Neural cell (in vitro differentiated cells): ENCODE measurements at regions not wholly inside any gene's neighbourhood (a gene's known extent, or its start where the extent isn't known, plus 50 kb on each side); places are given as distances from the start of the nearest gene placed in this dataset.

Source experiments
- H2AFZ ChIP-seq: fragments of 200-600, 300-800 bp; sonication (generic), shearing (Covaris generic); 2 replicates; pipeline ENCODE4 v1.6.0; 2014; ENCODE audit warnings: low read depth, mild to moderate bottlenecking, antibody characterized with exemption, low read length, moderate library complexity
- H3F3A ChIP-seq: fragments of 200-600 bp; shearing (Covaris generic); 2 replicates; pipeline ENCODE4 v1.6.1; 2016; ENCODE audit warnings: mild to moderate bottlenecking, moderate library complexity, mixed read lengths, antibody characterized with exemption, low read length; ENCODE audit not compliant: insufficient read depth, poor library complexity, severe bottlenecking
- H3K27ac ChIP-seq: fragments of 200-600, 300-800 bp; sonication (generic), shearing (Covaris generic); 2 replicates; pipeline ENCODE4 v1.5.1; 2014; ENCODE audit warnings: mild to moderate bottlenecking, low read length, moderate library complexity
- H3K27me3 ChIP-seq: fragments of 300-800, 200-600 bp; sonication (generic), shearing (Covaris generic); 2 replicates; pipeline ENCODE4 v1.6.0; 2014; ENCODE audit warnings: mild to moderate bottlenecking, low read depth, low read length, moderate library complexity; ENCODE audit not compliant: insufficient read depth
- H3K36me3 ChIP-seq: fragments of 300-800, 200-600 bp; sonication (generic), shearing (Covaris generic); 2 replicates; pipeline ENCODE4 v1.5.1; 2014; ENCODE audit warnings: mild to moderate bottlenecking, antibody characterized with exemption, low read length, moderate library complexity; ENCODE audit not compliant: insufficient read depth
- H3K4me2 ChIP-seq: fragments of 300-800, 200-600 bp; sonication (generic), shearing (Covaris generic); 2 replicates; pipeline ENCODE4 v1.6.0; 2014; ENCODE audit warnings: mild to moderate bottlenecking, low read length
- H3K4me3 ChIP-seq: fragments of 300-800, 200-600 bp; sonication (generic), shearing (Covaris generic); 2 replicates; pipeline ENCODE4 v1.5.1; 2014; ENCODE audit warnings: mild to moderate bottlenecking, low read length, moderate library complexity
- H3K79me2 ChIP-seq: fragments of 200-600 bp; shearing (Covaris generic); replicated peaks from 2 replicates; pipeline ENCODE4 v1.6.0; 2014; ENCODE audit warnings: mild to moderate bottlenecking, low read length, moderate library complexity; ENCODE audit not compliant: insufficient read depth
- H3K9ac ChIP-seq: fragments of 300-800, 200-600 bp; sonication (generic), shearing (Covaris generic); 2 replicates; pipeline ENCODE4 v1.6.1; 2016; ENCODE audit warnings: mild to moderate bottlenecking, low read length, mixed read lengths
- H3K9me2 ChIP-seq: fragments of 200-600 bp; shearing (Covaris generic); 2 replicates; pipeline ENCODE4 v1.6.1; 2016; ENCODE audit warnings: mild to moderate bottlenecking, low read length, mixed read lengths; ENCODE audit not compliant: insufficient read depth
- H3K9me3 ChIP-seq: fragments of 200-600, 300-800 bp; sonication (generic), shearing (Covaris generic); 2 replicates; pipeline ENCODE4 v1.6.1; 2016; ENCODE audit warnings: mild to moderate bottlenecking, mixed run types, low read length, moderate library complexity, mixed read lengths
- H4K20me1 ChIP-seq: fragments of 200-600 bp; shearing (Covaris generic); 2 replicates; pipeline ENCODE4 v1.6.1; 2016; ENCODE audit warnings: mild to moderate bottlenecking, mixed run types; ENCODE audit not compliant: insufficient read depth
- CTCF ChIP-seq: fragments of 450-650 bp; IDR thresholded peaks from 2 replicates; pipeline ENCODE4 v1.5.1; 2014; ENCODE audit warnings: antibody characterized with exemption, mild to moderate bottlenecking, moderate library complexity; ENCODE audit not compliant: poor library complexity, severe bottlenecking
- EP300 ChIP-seq: fragments of 450-650 bp; conservative IDR thresholded peaks from 2 replicates; pipeline ENCODE4 v1.6.1; 2014; ENCODE audit warnings: antibody characterized with exemption, mild to moderate bottlenecking, moderate library complexity; ENCODE audit not compliant: poor library complexity, severe bottlenecking
- EZH2 ChIP-seq: fragments of 200-600, 300-800 bp; shearing (Covaris generic), sonication (generic); IDR thresholded peaks from 2 replicates; pipeline ENCODE4 v1.6.1; 2014; ENCODE audit warnings: antibody characterized with exemption, low read length, borderline replicate concordance, mild to moderate bottlenecking; ENCODE audit not compliant: insufficient read depth, poor library complexity, severe bottlenecking
- MXI1 ChIP-seq: fragments of 450-650 bp; conservative IDR thresholded peaks from 2 replicates; pipeline ENCODE4 v1.6.1; 2014; ENCODE audit warnings: antibody characterized with exemption, mild to moderate bottlenecking; ENCODE audit not compliant: poor library complexity, severe bottlenecking
- POLR2AphosphoS5 ChIP-seq: IDR thresholded peaks from 2 replicates; pipeline ENCODE4 v1.6.1; 2012
- RAD21 ChIP-seq: fragments of 450-650 bp; conservative IDR thresholded peaks from 2 replicates; pipeline ENCODE4 v1.6.1; 2014; ENCODE audit warnings: antibody characterized with exemption, mild to moderate bottlenecking, moderate library complexity
- REST ChIP-seq: IDR thresholded peaks from 2 replicates; pipeline ENCODE4 v1.6.1; 2012; ENCODE audit warnings: borderline replicate concordance
- SMC3 ChIP-seq: fragments of 450-650 bp; conservative IDR thresholded peaks from 2 replicates; pipeline ENCODE4 v1.6.1; 2014; ENCODE audit warnings: antibody characterized with exemption, mild to moderate bottlenecking, moderate library complexity; ENCODE audit not compliant: poor library complexity
- TAF1 ChIP-seq: IDR thresholded peaks from 2 replicates; pipeline ENCODE4 v1.6.1; 2012; ENCODE audit warnings: low read depth

GRCh38 chr4:122532766-122533165 lies 76.2 kb upstream of the IL2 start:
- Histone ChIP-seq H2AFZ (no peak overlapping the region), H3K9me2 (no peaks in the 10 kb centered on the region), H3K9ac (no peak overlapping the region), H3K27ac (no peak overlapping the region), H3K27me3 (no peaks in the 10 kb centered on the region), H3K36me3 (no peaks in the 10 kb centered on the region), H3K79me2 (no peaks in the 10 kb centered on the region), H3K9me3 (no peaks in the 10 kb centered on the region), H3K4me3 (no peak overlapping the region), H3F3A (no peaks in the 10 kb centered on the region), H3K4me2 (no peak overlapping the region), H4K20me1 (no peaks in the 10 kb centered on the region)
- TF ChIP-seq EZH2 (no peak), EP300 (peak; percentile 72)

GRCh38 chr4:122531514-122531913 lies 75.0 kb upstream of the IL2 start:
- H3K9ac ChIP-seq = no peak overlapping the region
- H3F3A ChIP-seq = no peaks in the 10 kb centered on the region
- TF ChIP-seq POLR2AphosphoS5 (no peak), REST (no peak), CTCF (no peak), RAD21 (no peak), TAF1 (no peak), EP300 (no peak), EZH2 (no peak), MXI1 (no peak), SMC3 (no peak)
- no peaks in the 10 kb centered on the region for H3K9me2 ChIP-seq
- H3K27ac ChIP-seq = no peak overlapping the region
- H3K4me3 ChIP-seq = no peak overlapping the region
- no peaks in the 10 kb centered on the region for H3K36me3 ChIP-seq
- H2AFZ ChIP-seq = no peak overlapping the region
- H3K79me2 ChIP-seq = no peaks in the 10 kb centered on the region
- no peaks in the 10 kb centered on the region for H3K9me3 ChIP-seq
- no peak overlapping the region for H3K4me2 ChIP-seq
- no peaks in the 10 kb centered on the region for H4K20me1 ChIP-seq
- no peaks in the 10 kb centered on the region for H3K27me3 ChIP-seq

GRCh38 chr4:122531038-122531437 lies 74.5 kb upstream of the IL2 start:
- H3K9me3 ChIP-seq = no peaks in the 10 kb centered on the region
- H3K9ac ChIP-seq = no peak overlapping the region
- H3F3A ChIP-seq = no peaks in the 10 kb centered on the region
- no peaks in the 10 kb centered on the region for H4K20me1 ChIP-seq
- H3K4me2 ChIP-seq = no peak overlapping the region
- TF ChIP-seq TAF1 (no peak), EZH2 (no peak), POLR2AphosphoS5 (no peak), REST (no peak), SMC3 (no peak), MXI1 (no peak), EP300 (no peak), RAD21 (no peak), CTCF (no peak)
- no peak overlapping the region for H3K27ac ChIP-seq
- H3K27me3 ChIP-seq = no peaks in the 10 kb centered on the region
- no peak overlapping the region for H2AFZ ChIP-seq
- H3K79me2 ChIP-seq = no peaks in the 10 kb centered on the region
- H3K36me3 ChIP-seq = no peaks in the 10 kb centered on the region
- no peak overlapping the region for H3K4me3 ChIP-seq
- no peaks in the 10 kb centered on the region for H3K9me2 ChIP-seq
